HG02759 (cell line): ENCODE measurements at regions not wholly inside any gene's neighbourhood (a gene's known extent, or its start where the extent isn't known, plus 50 kb on each side); places are given as distances from the start of the nearest gene placed in this dataset.

Experiments used
- ATAC-seq: cut with Tn5 transposase; IDR thresholded peaks from one replicate; pipeline ENCODE4 v1.9.1; 2021; ENCODE audit warnings: mild to moderate bottlenecking, moderate library complexity; ENCODE audit not compliant: unreplicated experiment

- ATAC-seq: no peak
Measured at GRCh38 chrX:10893366-10893765, 217.8 kb upstream of the HCCS start.

GRCh38 chrX:10893976-10894375 lies 217.2 kb upstream of the HCCS start:
- no peak for ATAC-seq

- no peak for ATAC-seq
Measured at GRCh38 chrX:10897768-10898167, 213.4 kb upstream of the HCCS start.

GRCh38 chrX:10900585-10901289 lies 210.4 kb upstream of the HCCS start:
- no peak for ATAC-seq

- no peak for ATAC-seq
Measured at GRCh38 chrX:10901290-10901633, 209.9 kb upstream of the HCCS start.

- ATAC-seq: no peak
Measured at GRCh38 chrX:10902001-10902400, 209.1 kb upstream of the HCCS start.

- no peak for ATAC-seq
Measured at GRCh38 chrX:10903523-10903922, 207.6 kb upstream of the HCCS start.

GRCh38 chrX:10904220-10904619 lies 206.9 kb upstream of the HCCS start:
- ATAC-seq: no peak

- ATAC-seq: no peak
Measured at GRCh38 chrX:10906866-10907265, 204.3 kb upstream of the HCCS start.

- no peak for ATAC-seq
Measured at GRCh38 chrX:10922159-10922558, 189.0 kb upstream of the HCCS start.

GRCh38 chrX:10922835-10923234 lies 188.3 kb upstream of the HCCS start:
- ATAC-seq: no peak

GRCh38 chrX:10923466-10923865 lies 187.7 kb upstream of the HCCS start:
- ATAC-seq: no peak

- no peak for ATAC-seq
Measured at GRCh38 chrX:10926404-10926803, 184.7 kb upstream of the HCCS start.

GRCh38 chrX:10926891-10927290 lies 184.2 kb upstream of the HCCS start:
- ATAC-seq: no peak

GRCh38 chrX:10929747-10930146 lies 181.4 kb upstream of the HCCS start:
- no peak for ATAC-seq

GRCh38 chrX:10930151-10930550 lies 181.0 kb upstream of the HCCS start:
- ATAC-seq: no peak

- no peak for ATAC-seq
Measured at GRCh38 chrX:10931976-10932375, 179.2 kb upstream of the HCCS start.

GRCh38 chrX:10932842-10933440 lies 178.2 kb upstream of the HCCS start:
- ATAC-seq: no peak

GRCh38 chrX:10935501-10935900 lies 175.6 kb upstream of the HCCS start:
- no peak for ATAC-seq

GRCh38 chrX:10936976-10937375 lies 174.2 kb upstream of the HCCS start:
- ATAC-seq: no peak

GRCh38 chrX:10938365-10938923 lies 172.7 kb upstream of the HCCS start:
- no peak for ATAC-seq

- no peak for ATAC-seq
Measured at GRCh38 chrX:10939424-10939823, 171.7 kb upstream of the HCCS start.
